Endodermal cell (in vitro differentiated cells): ENCODE measurements at regions not wholly inside any gene's neighbourhood (a gene's known extent, or its start where the extent isn't known, plus 50 kb on each side); places are given as distances from the start of the nearest gene placed in this dataset.

ENCODE experiments used
- DNase-seq: peaks from one replicate; pipeline ENCODE4 v3.0.0-alpha.2; 2017
- H3K27ac ChIP-seq: 2 replicates; pipeline ENCODE4 v1.5.1; 2013; ENCODE audit warnings: mild to moderate bottlenecking, low read depth, low read length, moderate library complexity
- H3K27me3 ChIP-seq: 2 replicates; pipeline ENCODE4 v1.6.1; 2013; ENCODE audit warnings: mild to moderate bottlenecking, low read length, moderate library complexity; ENCODE audit not compliant: insufficient read depth, control insufficient read depth, poor library complexity, severe bottlenecking
- H3K36me3 ChIP-seq: 2 replicates; pipeline ENCODE4 v1.7.0; 2013; ENCODE audit warnings: mild to moderate bottlenecking, low read length, moderate library complexity; ENCODE audit not compliant: control insufficient read depth, insufficient read depth
- H3K4me1 ChIP-seq: one replicate; pipeline ENCODE4 v1.7.0; 2013; ENCODE audit warnings: low read length; ENCODE audit not compliant: control insufficient read depth, insufficient read depth
- H3K4me3 ChIP-seq: 2 replicates; pipeline ENCODE4 v1.5.1; 2013; ENCODE audit warnings: mild to moderate bottlenecking, low read length, moderate library complexity
- H3K9ac ChIP-seq: 2 replicates; pipeline ENCODE4 v1.6.1; 2013; ENCODE audit warnings: mild to moderate bottlenecking, low read length, moderate library complexity; ENCODE audit not compliant: poor library complexity, severe bottlenecking; ENCODE audit errors: extremely low read depth
- H3K9me3 ChIP-seq: 2 replicates; pipeline ENCODE4 v1.6.1; 2013; ENCODE audit warnings: mild to moderate bottlenecking, low read length, moderate library complexity; ENCODE audit not compliant: control insufficient read depth
- H3K27ac Mint-ChIP-seq: 2 replicates; pipeline ENCODE4 v1.8.0; 2020; ENCODE audit warnings: mixed read lengths
- H3K27me3 Mint-ChIP-seq: 2 replicates; pipeline ENCODE4 v1.8.0; 2021; ENCODE audit warnings: mild to moderate bottlenecking, mixed read lengths; ENCODE audit not compliant: insufficient read depth
- H3K36me3 Mint-ChIP-seq: 2 replicates; pipeline ENCODE4 v1.8.0; 2020; ENCODE audit warnings: low read depth, mixed read lengths
- H3K4me1 Mint-ChIP-seq: 2 replicates; pipeline ENCODE4 v1.8.0; 2020; ENCODE audit warnings: mixed read lengths
- H3K4me3 Mint-ChIP-seq: 2 replicates; pipeline ENCODE4 v1.8.0; 2020; ENCODE audit warnings: mild to moderate bottlenecking, moderate library complexity, mixed read lengths
- H3K9me3 Mint-ChIP-seq: 2 replicates; pipeline ENCODE4 v1.8.0; 2020; ENCODE audit warnings: mild to moderate bottlenecking, mixed read lengths
- WGBS, 2 experiments: methylation state at CpG; one replicate each; pipeline versions ENCODE4 v1.1.5 to v1.1.7; 2013; ENCODE audit warnings: missing lambda C conversion rate in 2 of 2, mixed read lengths in 1 of 2; ENCODE audit not compliant: insufficient coverage in 1 of 2, insufficient read length in 1 of 2; 5-methylcytosine and 5-hydroxymethylcytosine counted together
- TF ChIP-seq, protein P1 (sequence below): fragments of 200-600 bp; sonication (generic); conservative IDR thresholded peaks from 2 replicates; pipeline ENCODE4 v1.5.0; 2021; ENCODE audit warnings: antibody characterized with exemption, mild to moderate bottlenecking

DNA sequence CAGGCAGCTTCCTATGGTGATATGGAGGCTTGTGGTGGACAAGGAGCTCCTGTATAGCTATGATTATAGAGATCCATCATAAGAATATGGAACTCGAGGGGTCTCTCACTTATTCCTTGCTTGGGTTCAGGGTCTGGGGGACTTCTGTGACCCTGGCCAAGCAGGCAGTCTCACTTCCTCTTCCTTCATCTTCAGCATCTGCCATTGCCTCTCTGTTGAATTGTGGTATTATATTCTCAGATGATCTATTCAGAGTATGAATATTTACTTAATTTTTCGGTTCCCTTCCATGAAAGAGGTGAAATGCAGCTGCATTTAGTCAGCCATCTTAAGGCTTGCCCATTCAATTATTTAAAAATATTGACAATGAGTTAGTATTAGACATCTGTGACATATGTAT, 292.9 kb downstream of the SPIN4 start:
- WGBS, 2 experiments = 20 to 40% methylated on average over 1 of the region's 2 CpGs
- Mint-ChIP-seq H3K4me1 (no peaks in the 10 kb centered on the region), H3K9me3 (peaks cover 84% of the 10 kb centered on the region), H3K27me3 (no peaks in the 10 kb centered on the region), H3K27ac (no peak overlapping the region), H3K4me3 (no peak overlapping the region), H3K36me3 (no peaks in the 10 kb centered on the region)
- Histone ChIP-seq H3K27ac (no peak overlapping the region), H3K4me3 (no peak overlapping the region), H3K4me1 (no peaks in the 10 kb centered on the region), H3K36me3 (no peaks in the 10 kb centered on the region), H3K27me3 (no peaks in the 10 kb centered on the region), H3K9me3 (peaks cover 15% of the 10 kb centered on the region), H3K9ac (no peak overlapping the region)
- TF ChIP-seq, protein P1, sequence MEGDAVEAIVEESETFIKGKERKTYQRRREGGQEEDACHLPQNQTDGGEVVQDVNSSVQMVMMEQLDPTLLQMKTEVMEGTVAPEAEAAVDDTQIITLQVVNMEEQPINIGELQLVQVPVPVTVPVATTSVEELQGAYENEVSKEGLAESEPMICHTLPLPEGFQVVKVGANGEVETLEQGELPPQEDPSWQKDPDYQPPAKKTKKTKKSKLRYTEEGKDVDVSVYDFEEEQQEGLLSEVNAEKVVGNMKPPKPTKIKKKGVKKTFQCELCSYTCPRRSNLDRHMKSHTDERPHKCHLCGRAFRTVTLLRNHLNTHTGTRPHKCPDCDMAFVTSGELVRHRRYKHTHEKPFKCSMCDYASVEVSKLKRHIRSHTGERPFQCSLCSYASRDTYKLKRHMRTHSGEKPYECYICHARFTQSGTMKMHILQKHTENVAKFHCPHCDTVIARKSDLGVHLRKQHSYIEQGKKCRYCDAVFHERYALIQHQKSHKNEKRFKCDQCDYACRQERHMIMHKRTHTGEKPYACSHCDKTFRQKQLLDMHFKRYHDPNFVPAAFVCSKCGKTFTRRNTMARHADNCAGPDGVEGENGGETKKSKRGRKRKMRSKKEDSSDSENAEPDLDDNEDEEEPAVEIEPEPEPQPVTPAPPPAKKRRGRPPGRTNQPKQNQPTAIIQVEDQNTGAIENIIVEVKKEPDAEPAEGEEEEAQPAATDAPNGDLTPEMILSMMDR = no peak
- no peak for DNase-seq

DNA sequence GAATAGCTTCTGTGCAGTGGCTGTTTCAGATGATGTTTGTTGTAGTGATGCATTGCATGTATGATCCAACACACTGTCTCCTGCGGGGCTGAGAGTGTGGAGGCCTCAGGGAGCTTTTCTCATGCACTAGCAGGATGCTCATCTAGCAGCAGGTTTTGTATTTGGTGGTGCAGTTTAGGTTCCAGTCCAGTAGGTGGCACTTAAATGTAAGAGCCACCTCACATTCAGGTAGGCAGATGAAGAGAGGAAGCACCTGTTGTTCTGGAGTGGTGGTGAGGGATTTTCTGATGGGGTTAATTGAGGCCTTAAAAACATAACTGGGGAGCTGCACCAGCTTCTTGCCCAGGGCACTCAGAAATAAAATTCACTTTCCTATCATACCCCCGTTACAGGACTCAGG, 300.9 kb downstream of the SPIN4 start:
- Mint-ChIP-seq H3K27me3 (no peaks in the 10 kb centered on the region), H3K4me1 (no peaks in the 10 kb centered on the region), H3K27ac (no peak overlapping the region), H3K36me3 (no peaks in the 10 kb centered on the region), H3K9me3 (peaks cover 88% of the 10 kb centered on the region), H3K4me3 (no peak overlapping the region)
- H3K36me3 ChIP-seq = no peaks in the 10 kb centered on the region
- H3K4me1 ChIP-seq = no peaks in the 10 kb centered on the region
- H3K9ac ChIP-seq = no peak overlapping the region
- TF ChIP-seq, protein P1 = peak; percentile 29
- WGBS, 2 experiments = 64% methylated on average over 2 of the region's 2 CpGs; no CpG with 5 or more reads in 1 of the 2 experiments
- no peaks in the 10 kb centered on the region for H3K9me3 ChIP-seq
- H3K27me3 ChIP-seq = no peaks in the 10 kb centered on the region
- no peak overlapping the region for H3K4me3 ChIP-seq
- no peak overlapping the region for H3K27ac ChIP-seq
- no peak for DNase-seq

DNA sequence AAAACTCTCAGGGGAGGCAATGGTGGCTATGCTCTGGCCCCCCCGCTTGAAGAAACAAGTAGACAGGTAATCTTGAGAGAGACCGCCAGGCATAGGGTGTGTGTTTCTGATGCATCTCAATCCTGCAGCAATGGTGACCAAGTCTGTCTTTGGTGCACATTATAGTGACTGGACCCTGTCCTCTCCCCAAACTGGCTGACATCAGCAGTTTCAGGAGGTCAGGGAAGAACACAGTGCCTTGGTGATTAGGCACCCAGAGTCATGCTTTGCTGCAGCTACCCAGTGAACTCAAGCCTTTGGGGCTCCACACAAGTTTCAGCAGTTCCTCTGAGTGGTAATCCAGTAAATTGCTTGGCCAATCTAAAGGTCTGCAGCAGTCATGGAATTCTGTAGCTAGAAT, 318.3 kb downstream of the SPIN4 start:
- Histone ChIP-seq H3K9ac (no peak overlapping the region), H3K36me3 (no peaks in the 10 kb centered on the region), H3K9me3 (peaks cover 10% of the 10 kb centered on the region), H3K27me3 (no peaks in the 10 kb centered on the region), H3K27ac (no peak overlapping the region), H3K4me1 (no peaks in the 10 kb centered on the region), H3K4me3 (no peak overlapping the region)
- peaks cover 79% of the 10 kb centered on the region for H3K9me3 Mint-ChIP-seq
- peaks cover 3% of the 10 kb centered on the region for H3K36me3 Mint-ChIP-seq
- no peak for DNase-seq
- H3K27me3 Mint-ChIP-seq = no peaks in the 10 kb centered on the region
- H3K4me1 Mint-ChIP-seq = no peaks in the 10 kb centered on the region
- no peak overlapping the region for H3K4me3 Mint-ChIP-seq
- TF ChIP-seq, protein P1 = no peak
- WGBS, 2 experiments = 76% methylated on average over 2 of the region's 2 CpGs; no CpG with 5 or more reads in 1 of the 2 experiments
- no peak overlapping the region for H3K27ac Mint-ChIP-seq
